ENCODE measurements at regions not wholly inside any gene's neighbourhood (a gene's known extent, or its start where the extent isn't known, plus 50 kb on each side); places are given as distances from the start of the nearest gene placed in this dataset.

- DNase-seq (ENCODE audit: low read depth): peak; percentile 14
Measured at GRCh38 chr10:3624367-3624766, 160.6 kb downstream of the KLF6 start.

GRCh38 chr10:3623746-3624145 lies 161.3 kb downstream of the KLF6 start:
- peak; percentile 42 for DNase-seq (ENCODE audit: low read depth)

- no peak for DNase-seq (ENCODE audit: low read depth)
Measured at GRCh38 chr10:3622845-3623621, 162.0 kb downstream of the KLF6 start.

GRCh38 chr10:3622427-3622826 lies 162.6 kb downstream of the KLF6 start:
- no peak for DNase-seq (ENCODE audit: low read depth)

GRCh38 chr10:3620818-3621217 lies 164.2 kb downstream of the KLF6 start:
- DNase-seq (ENCODE audit: low read depth): no peak

GRCh38 chr10:3619241-3619640 lies 165.8 kb downstream of the KLF6 start:
- no peak for DNase-seq (ENCODE audit: low read depth)

- no peak for DNase-seq (ENCODE audit: low read depth)
Measured at GRCh38 chr10:3616880-3617279, 168.1 kb downstream of the KLF6 start.

- DNase-seq (ENCODE audit: low read depth): no peak
Measured at GRCh38 chr10:3613318-3613717, 171.7 kb downstream of the KLF6 start.

- no peak for DNase-seq (ENCODE audit: low read depth)
Measured at GRCh38 chr10:3612183-3613001, 172.6 kb downstream of the KLF6 start.

- DNase-seq (ENCODE audit: low read depth): no peak
Measured at GRCh38 chr10:3606309-3606708, 178.7 kb downstream of the KLF6 start.

- DNase-seq (ENCODE audit: low read depth): no peak
Measured at GRCh38 chr10:3605882-3606281, 179.1 kb downstream of the KLF6 start.

- DNase-seq (ENCODE audit: low read depth): no peak
Measured at GRCh38 chr10:3595736-3596135, 189.3 kb downstream of the KLF6 start.

- no peak for DNase-seq (ENCODE audit: low read depth)
Measured at GRCh38 chr10:3593611-3594010, 191.4 kb downstream of the KLF6 start.

- no peak for DNase-seq (ENCODE audit: low read depth)
Measured at GRCh38 chr10:3592424-3592823, 192.6 kb downstream of the KLF6 start.

GRCh38 chr10:3588816-3589215 lies 196.2 kb downstream of the KLF6 start:
- no peak for DNase-seq (ENCODE audit: low read depth)

GRCh38 chr10:3588346-3588745 lies 196.7 kb downstream of the KLF6 start:
- DNase-seq (ENCODE audit: low read depth): no peak

GRCh38 chr10:3584926-3585784 lies 199.9 kb downstream of the KLF6 start:
- no peak for DNase-seq (ENCODE audit: low read depth)

- no peak for DNase-seq (ENCODE audit: low read depth)
Measured at GRCh38 chr10:3580565-3580964, 204.4 kb downstream of the KLF6 start.

- no peak for DNase-seq (ENCODE audit: low read depth)
Measured at GRCh38 chr10:3579845-3580244, 205.2 kb downstream of the KLF6 start.

GRCh38 chr10:3578682-3579081 lies 206.3 kb downstream of the KLF6 start:
- no peak for DNase-seq (ENCODE audit: low read depth)

- no peak for DNase-seq (ENCODE audit: low read depth)
Measured at GRCh38 chr10:3578159-3578558, 206.8 kb downstream of the KLF6 start.

GRCh38 chr10:3574451-3574850 lies 210.6 kb downstream of the KLF6 start:
- no peak for DNase-seq (ENCODE audit: low read depth)
